ENCODE measurements at regions not wholly inside any gene's neighbourhood (a gene's known extent, or its start where the extent isn't known, plus 50 kb on each side); places are given as distances from the start of the nearest gene placed in this dataset.

GRCh38 chr2:67346718-67347407, 50.3 kb upstream of the ETAA1 start:
- intact Hi-C loops (cut with DNase I): no loop called here
- no peak for ATAC-seq (ENCODE audit: poor library complexity)
- DNase-seq: no peak
